GM23338 (cell line): ENCODE measurements at regions not wholly inside any gene's neighbourhood (a gene's known extent, or its start where the extent isn't known, plus 50 kb on each side); places are given as distances from the start of the nearest gene placed in this dataset.

Experiments
- ATAC-seq: fragments of 200-7000 bp; cut with Tn5 transposase; 3 replicates; pipeline ENCODE4 v1.9.1; 2020
- DNase-seq: peaks from one replicate; pipeline ENCODE4 v3.0.0-alpha.2; 2015; ENCODE audit warnings: low spot score
- H2AFZ ChIP-seq: fragments of 200-600 bp; sonication (generic); 2 replicates; pipeline ENCODE4 v1.8.0; 2016; ENCODE audit warnings: antibody characterized with exemption, mild to moderate bottlenecking, moderate library complexity
- H3F3A ChIP-seq: fragments of 200-600 bp; sonication (generic); replicated peaks from 2 replicates; pipeline ENCODE4 v1.8.0; 2017; ENCODE audit warnings: antibody characterized with exemption, mixed run types, low read depth
- H3K27ac ChIP-seq: fragments of 200-600 bp; sonication (generic); 2 replicates; pipeline ENCODE4 v1.6.1; 2016; ENCODE audit warnings: low read depth
- H3K27me3 ChIP-seq: fragments of 200-600 bp; sonication (generic); 2 replicates; pipeline ENCODE4 v1.8.0; 2016; ENCODE audit warnings: mild to moderate bottlenecking, mixed run types, moderate library complexity; ENCODE audit not compliant: insufficient read depth
- H3K36me3 ChIP-seq: fragments of 200-600 bp; sonication (generic); 2 replicates; pipeline ENCODE4 v1.8.0; 2016; ENCODE audit warnings: mild to moderate bottlenecking; ENCODE audit not compliant: insufficient read depth
- H3K4me1 ChIP-seq: fragments of 200-600 bp; sonication (generic); 2 replicates; pipeline ENCODE4 v1.8.0; 2016; ENCODE audit warnings: mild to moderate bottlenecking, moderate library complexity; ENCODE audit not compliant: insufficient read depth
- H3K4me2 ChIP-seq: fragments of 200-600 bp; sonication (generic); 2 replicates; pipeline ENCODE4 v1.7.1; 2017; ENCODE audit warnings: mixed run types
- H3K4me3 ChIP-seq: fragments of 200-600 bp; sonication (generic); 2 replicates; pipeline ENCODE4 v1.6.1; 2016; ENCODE audit warnings: mixed run types
- H3K79me2 ChIP-seq: fragments of 200-600 bp; sonication (generic); replicated peaks from 2 replicates; pipeline ENCODE4 v1.8.0; 2017; ENCODE audit warnings: mild to moderate bottlenecking; ENCODE audit not compliant: insufficient read depth
- H3K9me2 ChIP-seq: fragments of 200-600 bp; sonication (generic); 2 replicates; pipeline ENCODE4 v1.8.0; 2017; ENCODE audit not compliant: insufficient read depth
- H4K20me1 ChIP-seq: fragments of 200-600 bp; sonication (generic); replicated peaks from 2 replicates; pipeline ENCODE4 v1.8.0; 2017; ENCODE audit warnings: mild to moderate bottlenecking; ENCODE audit not compliant: insufficient read depth
- H3K27ac Mint-ChIP-seq: 2 replicates; pipeline ENCODE4 v1.8.0; 2020; ENCODE audit warnings: inconsistent platforms, mild to moderate bottlenecking, moderate library complexity, mixed read lengths
- H3K27me3 Mint-ChIP-seq: 3 replicates; pipeline ENCODE4 v1.8.0; 2022; ENCODE audit warnings: low read depth, mild to moderate bottlenecking, moderate library complexity, mixed read lengths, inconsistent platforms; ENCODE audit not compliant: insufficient read depth, poor library complexity
- H3K36me3 Mint-ChIP-seq: 3 replicates; pipeline ENCODE4 v1.8.0; 2021; ENCODE audit warnings: low read depth, mild to moderate bottlenecking, inconsistent platforms, moderate library complexity, mixed read lengths
- H3K4me1 Mint-ChIP-seq: 3 replicates; pipeline ENCODE4 v1.8.0; 2020; ENCODE audit warnings: mild to moderate bottlenecking, inconsistent platforms, mixed read lengths
- H3K4me3 Mint-ChIP-seq: 3 replicates; pipeline ENCODE4 v1.8.0; 2021; ENCODE audit warnings: moderate library complexity, mild to moderate bottlenecking, inconsistent platforms, mixed read lengths
- H3K9me3 Mint-ChIP-seq: 3 replicates; pipeline ENCODE4 v1.8.0; 2020; ENCODE audit warnings: moderate library complexity, mild to moderate bottlenecking, inconsistent platforms, mixed read lengths
- EZH2phosphoT487 ChIP-seq: fragments of 200-600 bp; sonication (generic); IDR thresholded peaks from one replicate; pipeline ENCODE4 v1.8.1; 2018; ENCODE audit warnings: antibody characterized with exemption; ENCODE audit not compliant: unreplicated experiment
- JUNB ChIP-seq: IDR thresholded peaks from one replicate; pipeline ENCODE4 v1.6.1; 2016; ENCODE audit warnings: antibody characterized with exemption; ENCODE audit not compliant: unreplicated experiment
- NANOG ChIP-seq: IDR thresholded peaks from 2 replicates; pipeline ENCODE4 v1.6.1; 2016; ENCODE audit warnings: antibody characterized with exemption, borderline replicate concordance
- STAT1 ChIP-seq: IDR thresholded peaks from one replicate; pipeline ENCODE4 v1.6.1; 2016; ENCODE audit warnings: antibody characterized with exemption; ENCODE audit not compliant: unreplicated experiment
- ZNF114 ChIP-seq: fragments of 250-450 bp; sonication (Bioruptor Pico); IDR thresholded peaks from 2 replicates; pipeline ENCODE4 v1.5.0; 2020; ENCODE audit warnings: mild to moderate bottlenecking, moderate library complexity
- ZNF331 ChIP-seq: fragments of 250-450 bp; sonication (Bioruptor Pico); IDR thresholded peaks from 2 replicates; pipeline ENCODE4 v1.5.0; 2020; ENCODE audit warnings: low read depth, mild to moderate bottlenecking, moderate library complexity
- ZNF462 ChIP-seq: fragments of 250-450 bp; sonication (Bioruptor Pico); IDR thresholded peaks from 2 replicates; pipeline ENCODE4 v1.5.0; 2020; ENCODE audit warnings: mild to moderate bottlenecking, moderate library complexity
- TF ChIP-seq, protein P1 (sequence below): IDR thresholded peaks from 2 replicates; pipeline ENCODE4 v1.6.1; 2016; ENCODE audit warnings: antibody characterized with exemption
- TF ChIP-seq, protein P2 (sequence below): IDR thresholded peaks from one replicate; pipeline ENCODE4 v1.6.1; 2018; ENCODE audit warnings: antibody characterized with exemption; ENCODE audit not compliant: unreplicated experiment

GRCh38 chr4:18166925-18167324 lies 145.4 kb upstream of the LCORL start (continued):
- TF ChIP-seq, protein P1, sequence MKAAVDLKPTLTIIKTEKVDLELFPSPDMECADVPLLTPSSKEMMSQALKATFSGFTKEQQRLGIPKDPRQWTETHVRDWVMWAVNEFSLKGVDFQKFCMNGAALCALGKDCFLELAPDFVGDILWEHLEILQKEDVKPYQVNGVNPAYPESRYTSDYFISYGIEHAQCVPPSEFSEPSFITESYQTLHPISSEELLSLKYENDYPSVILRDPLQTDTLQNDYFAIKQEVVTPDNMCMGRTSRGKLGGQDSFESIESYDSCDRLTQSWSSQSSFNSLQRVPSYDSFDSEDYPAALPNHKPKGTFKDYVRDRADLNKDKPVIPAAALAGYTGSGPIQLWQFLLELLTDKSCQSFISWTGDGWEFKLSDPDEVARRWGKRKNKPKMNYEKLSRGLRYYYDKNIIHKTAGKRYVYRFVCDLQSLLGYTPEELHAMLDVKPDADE: no peak
- TF ChIP-seq EZH2phosphoT487 (no peak), NANOG (no peak), ZNF114 (CRISPR knock-in tag) (no peak), ZNF331 (CRISPR knock-in tag) (no peak)
- TF ChIP-seq, protein P2, sequence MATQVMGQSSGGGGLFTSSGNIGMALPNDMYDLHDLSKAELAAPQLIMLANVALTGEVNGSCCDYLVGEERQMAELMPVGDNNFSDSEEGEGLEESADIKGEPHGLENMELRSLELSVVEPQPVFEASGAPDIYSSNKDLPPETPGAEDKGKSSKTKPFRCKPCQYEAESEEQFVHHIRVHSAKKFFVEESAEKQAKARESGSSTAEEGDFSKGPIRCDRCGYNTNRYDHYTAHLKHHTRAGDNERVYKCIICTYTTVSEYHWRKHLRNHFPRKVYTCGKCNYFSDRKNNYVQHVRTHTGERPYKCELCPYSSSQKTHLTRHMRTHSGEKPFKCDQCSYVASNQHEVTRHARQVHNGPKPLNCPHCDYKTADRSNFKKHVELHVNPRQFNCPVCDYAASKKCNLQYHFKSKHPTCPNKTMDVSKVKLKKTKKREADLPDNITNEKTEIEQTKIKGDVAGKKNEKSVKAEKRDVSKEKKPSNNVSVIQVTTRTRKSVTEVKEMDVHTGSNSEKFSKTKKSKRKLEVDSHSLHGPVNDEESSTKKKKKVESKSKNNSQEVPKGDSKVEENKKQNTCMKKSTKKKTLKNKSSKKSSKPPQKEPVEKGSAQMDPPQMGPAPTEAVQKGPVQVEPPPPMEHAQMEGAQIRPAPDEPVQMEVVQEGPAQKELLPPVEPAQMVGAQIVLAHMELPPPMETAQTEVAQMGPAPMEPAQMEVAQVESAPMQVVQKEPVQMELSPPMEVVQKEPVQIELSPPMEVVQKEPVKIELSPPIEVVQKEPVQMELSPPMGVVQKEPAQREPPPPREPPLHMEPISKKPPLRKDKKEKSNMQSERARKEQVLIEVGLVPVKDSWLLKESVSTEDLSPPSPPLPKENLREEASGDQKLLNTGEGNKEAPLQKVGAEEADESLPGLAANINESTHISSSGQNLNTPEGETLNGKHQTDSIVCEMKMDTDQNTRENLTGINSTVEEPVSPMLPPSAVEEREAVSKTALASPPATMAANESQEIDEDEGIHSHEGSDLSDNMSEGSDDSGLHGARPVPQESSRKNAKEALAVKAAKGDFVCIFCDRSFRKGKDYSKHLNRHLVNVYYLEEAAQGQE: no peak

- Histone ChIP-seq H3K36me3 (no peaks in the 10 kb centered on the region), H3K79me2 (no peaks in the 10 kb centered on the region), H3K27ac (no peak overlapping the region), H3K4me3 (no peak overlapping the region), H2AFZ (no peak overlapping the region), H3F3A (no peaks in the 10 kb centered on the region), H4K20me1 (no peaks in the 10 kb centered on the region), H3K9me2 (peaks cover 8% of the 10 kb centered on the region), H3K4me1 (no peaks in the 10 kb centered on the region), H3K4me2 (no peak overlapping the region), H3K27me3 (no peaks in the 10 kb centered on the region)
- Mint-ChIP-seq H3K27me3 (no peaks in the 10 kb centered on the region), H3K4me3 (no peak overlapping the region), H3K9me3 (no peaks in the 10 kb centered on the region; the same call in 1 of the 3 replicates), H3K27ac (no peak overlapping the region), H3K36me3 (no peaks in the 10 kb centered on the region), H3K4me1 (no peaks in the 10 kb centered on the region; the same call in 2 of the 3 replicates)
- ATAC-seq (no peak), DNase-seq (no peak)
- TF ChIP-seq NANOG: no peak
- no peak for TF ChIP-seq JUNB
- TF ChIP-seq ZNF462: no peak
- TF ChIP-seq STAT1: no peak
- TF ChIP-seq, protein P1: no peak
These were observed 140.9 kb upstream of the LCORL start for GRCh38 chr4:18162453-18162852.
